ENCODE measurements at regions not wholly inside any gene's neighbourhood (a gene's known extent, or its start where the extent isn't known, plus 50 kb on each side); places are given as distances from the start of the nearest gene placed in this dataset.
A peak's percentile ranks its signal among the peaks of the same experiment; 100 is the strongest.

GRCh38 chrX:107567370-107567769 lies 60.9 kb upstream of the PRPS1 start:
- intact Hi-C loops (cut with micrococcal nuclease), result no loop called here

More at GRCh38 chrX:107567370-107567769, 60.9 kb upstream of the PRPS1 start:
- Histone ChIP-seq H3K23ac (ENCODE audit: low read depth, low read length) (no peak overlapping the region), H3K4me2 (ENCODE audit: low read depth, low read length) (no peak overlapping the region), H3K18ac (ENCODE audit: low read depth, low read length) (no peak overlapping the region), H3K9me3 (ENCODE audit: control insufficient read depth, insufficient read depth, low read length) (peaks cover 3% of the 10 kb centered on the region; the same call in 1 of the 2 replicates), H2BK120ac (ENCODE audit: low read depth, low read length) (no peak overlapping the region), H3K14ac (replicated peaks; ENCODE audit: low read depth, low read length) (no peak overlapping the region), H2BK5ac (ENCODE audit: low read depth, low read length, poor library complexity, severe bottlenecking) (no peak overlapping the region), H3K4me3 (ENCODE audit: insufficient read depth, low read depth, low read length) (no peak overlapping the region), H4K91ac (ENCODE audit: insufficient read depth, low read depth, low read length) (no peak overlapping the region), H2BK15ac (ENCODE audit: low read depth, low read length) (0 out of 3 replicates have a peak overlapping the region, but pooled peaks have one; percentile 1), H2AK9ac (replicated peaks; ENCODE audit: low read depth, low read length, poor library complexity) (no peak overlapping the region), H3K27me3 (ENCODE audit: control insufficient read depth, insufficient read depth, low read length) (no peaks in the 10 kb centered on the region), H3K9me1 (ENCODE audit: insufficient read depth, low read length) (peaks cover under 1% of the 10 kb centered on the region), H2BK20ac (ENCODE audit: low read depth, low read length) (0 out of 2 replicates have a peak overlapping the region, but pooled peaks have one; percentile 33), H3K79me1 (ENCODE audit: low read depth in 1 of 2, low read length in 2 of 2) (no peaks in the 10 kb centered on the region), H2AK5ac (ENCODE audit: low read depth, low read length) (no peak overlapping the region), H4K20me1 (ENCODE audit: insufficient read depth, low read length) (no peaks in the 10 kb centered on the region), H3K36me3 (ENCODE audit: control insufficient read depth, insufficient read depth, low read length) (no peaks in the 10 kb centered on the region), H4K5ac (ENCODE audit: low read depth, low read length) (no peak overlapping the region; the same call in 1 of the 2 replicates), H3K4me1 (ENCODE audit: control insufficient read depth, insufficient read depth, low read length) (peaks cover 21% of the 10 kb centered on the region), H4K8ac (ENCODE audit: low read depth in 2 of 2, low read length in 2 of 2) (peak overlapping the region in 1 of 2 experiments; percentile 47; a peak in 1 of 4 replicates), H3K27ac (ENCODE audit: insufficient read depth, low read length) (no peak overlapping the region), H3K56ac (ENCODE audit: extremely low read depth, insufficient read depth, low read length) (no peak overlapping the region), H2AFZ (replicated peaks; ENCODE audit: low read length, poor library complexity) (no peak overlapping the region), H3K4ac (ENCODE audit: low read depth, low read length) (no peak overlapping the region), H3K9ac (ENCODE audit: low read depth, low read length) (no peak overlapping the region)
- ChIA-PET CTCF (no interaction called here), POLR2A (ENCODE audit: unreplicated experiment) (no interaction called here)
- 41% methylated on average over 2 of the region's 2 CpGs; no CpG with 5 or more reads in 1 of the 2 experiments for WGBS, 2 experiments (ENCODE audit: extremely low coverage in 2 of 2, insufficient read length in 1 of 2)
- DNase-seq (no peak), ATAC-seq (ENCODE audit: low read depth) (no peak)
- dilution Hi-C loops (cut with HindIII; ENCODE audit: low sequenced_read_pairs, unreplicated experiment) (no loop called here), in situ Hi-C loops (cut with MboI; ENCODE audit: low sequenced_read_pairs) (no loop called here)
- no TSS peak for BruUV-seq (replicated peaks)
- TF ChIP-seq MAZ (IDR thresholded peaks at IDR 0.05; ENCODE audit: borderline replicate concordance, low read depth, low read length) (no peak), POLR2A (IDR thresholded peaks at IDR 0.05; ENCODE audit: low read depth, low read length) (no peak), RCOR1 (IDR thresholded peaks at IDR 0.05; ENCODE audit: insufficient replicate concordance, low read length) (no peak)
